Natural killer cell treated with Interleukin-12 subunit alpha and Interleukin-12 subunit beta and Interleukin-15 and Interleukin-18, amount 100 ng/mL, for 72 hours (primary cell): ENCODE measurements at regions not wholly inside any gene's neighbourhood (a gene's known extent, or its start where the extent isn't known, plus 50 kb on each side); places are given as distances from the start of the nearest gene placed in this dataset.

ENCODE experiments used
- ATAC-seq, 2 donors: fragments of 150-1000 bp; cut with Tn5 transposase in 1 of 2; sonication (Bioruptor Pico), chemical (Tn5 transposase) in 1 of 2; 2 replicates each; pipeline ENCODE4 v1.10.0; 2021
- DNase-seq: peaks from one replicate; pipeline ENCODE4 v3.0.0; 2022; ENCODE audit warnings: low spot score
- H3K27ac Mint-ChIP-seq, 2 donors: 1 replicate in 1 of 2; 2 replicates in 1 of 2; pipeline ENCODE4 v1.8.0; 2022; ENCODE audit warnings: mixed read lengths in 2 of 2, mild to moderate bottlenecking in 1 of 2, moderate library complexity in 1 of 2
- H3K27me3 Mint-ChIP-seq, 2 donors: 1 replicate in 1 of 2; 2 replicates in 1 of 2; pipeline ENCODE4 v1.8.0; 2022; ENCODE audit warnings: mixed read lengths in 2 of 2
- H3K36me3 Mint-ChIP-seq: one replicate; pipeline ENCODE4 v1.8.0; 2022; ENCODE audit warnings: mixed read lengths
- H3K4me1 Mint-ChIP-seq, 2 donors: 1 replicate in 1 of 2; 2 replicates in 1 of 2; pipeline ENCODE4 v1.8.0; 2022; ENCODE audit warnings: low read depth in 2 of 2, mixed read lengths in 2 of 2, mild to moderate bottlenecking in 1 of 2
- H3K4me3 Mint-ChIP-seq: one replicate; pipeline ENCODE4 v1.8.0; 2022; ENCODE audit warnings: mixed read lengths
- H3K9me3 Mint-ChIP-seq: 2 replicates; pipeline ENCODE4 v1.8.0; 2022; ENCODE audit warnings: mixed read lengths

DNA sequence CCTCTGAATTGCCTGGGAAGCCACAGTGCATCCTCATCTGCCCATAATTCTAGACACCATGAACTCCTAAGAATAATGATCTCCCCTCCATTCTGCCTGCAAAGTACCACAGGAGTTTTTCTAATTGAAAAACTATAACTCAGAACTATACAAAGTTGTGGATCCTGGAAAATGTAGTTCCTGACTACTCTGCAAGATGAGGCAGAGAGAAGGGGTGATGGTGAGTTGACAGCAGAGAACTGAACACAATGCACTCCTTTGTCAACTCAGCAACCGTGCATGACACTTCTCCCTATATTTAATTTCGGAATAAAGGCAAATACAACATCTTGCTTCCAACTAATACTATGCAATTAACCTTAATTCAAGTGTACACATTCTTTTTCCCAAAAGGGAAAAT is 471.1 kb upstream of the FAM98A start:
- ATAC-seq, result no peak
- Mint-ChIP-seq H3K27me3 (no peaks in the 10 kb centered on the region), H3K27ac (no peak overlapping the region), H3K9me3 (peaks cover 6% of the 10 kb centered on the region), H3K4me1 (no peaks in the 10 kb centered on the region), H3K4me3 (no peak overlapping the region), H3K36me3 (no peaks in the 10 kb centered on the region)
- DNase-seq, result no peak

GRCh38 chr2:34069604-34070003 is 470.5 kb upstream of the FAM98A start:
- Mint-ChIP-seq H3K4me3 (no peak overlapping the region), H3K27ac (no peak overlapping the region), H3K9me3 (peaks cover 6% of the 10 kb centered on the region), H3K36me3 (no peaks in the 10 kb centered on the region), H3K4me1 (no peaks in the 10 kb centered on the region), H3K27me3 (no peaks in the 10 kb centered on the region)
- DNase-seq (no peak), ATAC-seq (no peak)

DNA sequence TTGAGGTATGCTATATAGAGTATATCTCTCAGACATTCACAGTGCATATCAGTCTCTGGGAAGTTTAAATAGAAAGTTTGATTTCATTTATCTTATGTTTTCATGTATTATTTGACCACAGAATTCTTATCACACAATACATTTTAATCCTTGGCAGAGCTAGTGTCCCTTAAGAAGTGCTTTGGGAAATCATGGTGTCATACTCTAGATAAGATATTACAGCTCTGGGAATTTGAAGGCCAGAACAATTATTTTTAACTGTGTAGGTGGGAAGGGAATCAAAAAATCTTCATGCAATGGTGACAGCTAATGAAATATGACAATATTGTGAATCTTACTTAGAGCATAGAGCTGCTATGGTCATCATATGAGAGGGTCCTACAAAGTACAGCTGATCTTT is 451.3 kb upstream of the FAM98A start:
- ATAC-seq (no peak), DNase-seq (no peak)
- Mint-ChIP-seq H3K4me1 (no peaks in the 10 kb centered on the region), H3K27ac (no peak overlapping the region), H3K9me3 (peaks cover 5% of the 10 kb centered on the region), H3K27me3 (no peaks in the 10 kb centered on the region), H3K36me3 (no peaks in the 10 kb centered on the region), H3K4me3 (no peak overlapping the region)

GRCh38 chr2:34045101-34045655 is 446.1 kb upstream of the FAM98A start:
- no peak for ATAC-seq
- no peaks in the 10 kb centered on the region for H3K27me3 Mint-ChIP-seq
- H3K4me1 Mint-ChIP-seq, result no peaks in the 10 kb centered on the region
- H3K9me3 Mint-ChIP-seq, result peaks cover 8% of the 10 kb centered on the region
- no peaks in the 10 kb centered on the region for H3K36me3 Mint-ChIP-seq
- H3K27ac Mint-ChIP-seq, result no peak overlapping the region
- no peak overlapping the region for H3K4me3 Mint-ChIP-seq
- no peak for DNase-seq

DNA sequence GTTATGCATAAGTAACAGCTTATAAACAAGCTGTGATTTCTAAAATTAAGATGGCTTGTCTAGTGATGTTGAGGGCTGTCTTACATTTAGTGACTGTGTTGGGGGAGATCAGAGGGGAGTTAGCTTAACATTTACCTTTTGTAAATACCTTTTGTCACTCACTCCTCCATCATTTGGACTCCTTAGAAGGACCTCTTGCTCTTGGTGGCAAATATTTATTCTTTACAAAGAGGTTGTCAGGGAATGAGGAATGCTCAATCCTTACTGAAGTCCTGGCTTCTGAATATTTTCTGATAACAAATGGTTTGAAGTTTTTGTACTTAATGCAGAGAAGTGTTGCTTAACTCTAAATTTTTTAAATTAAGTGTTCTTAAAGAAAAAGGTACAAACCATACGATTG is 438.8 kb upstream of the FAM98A start:
- Mint-ChIP-seq H3K27me3 (no peaks in the 10 kb centered on the region), H3K27ac (no peak overlapping the region), H3K4me3 (no peak overlapping the region), H3K9me3 (peaks cover 10% of the 10 kb centered on the region), H3K36me3 (no peaks in the 10 kb centered on the region), H3K4me1 (no peaks in the 10 kb centered on the region)
- ATAC-seq, result no peak
- DNase-seq, result no peak

DNA sequence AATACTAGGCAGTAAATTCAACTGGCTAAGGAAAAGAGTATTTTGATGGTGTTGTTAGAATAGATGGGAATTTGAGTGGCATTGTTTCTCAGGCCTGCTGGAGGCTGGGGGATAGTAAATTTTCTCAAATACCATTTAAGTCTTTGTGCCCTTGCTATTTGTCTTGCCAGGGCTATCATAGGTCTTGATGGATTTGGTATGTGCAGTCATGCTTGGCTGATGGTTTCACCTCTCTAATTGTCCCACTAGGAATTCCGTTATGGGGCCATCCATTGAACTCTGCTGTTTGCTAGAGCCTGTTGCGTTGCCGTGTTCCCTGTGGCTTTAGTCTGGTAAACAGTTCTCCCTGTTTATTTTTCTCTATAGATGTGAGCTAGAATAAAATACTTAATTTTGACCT is 438.1 kb upstream of the FAM98A start:
- H3K36me3 Mint-ChIP-seq, result no peaks in the 10 kb centered on the region

DNA sequence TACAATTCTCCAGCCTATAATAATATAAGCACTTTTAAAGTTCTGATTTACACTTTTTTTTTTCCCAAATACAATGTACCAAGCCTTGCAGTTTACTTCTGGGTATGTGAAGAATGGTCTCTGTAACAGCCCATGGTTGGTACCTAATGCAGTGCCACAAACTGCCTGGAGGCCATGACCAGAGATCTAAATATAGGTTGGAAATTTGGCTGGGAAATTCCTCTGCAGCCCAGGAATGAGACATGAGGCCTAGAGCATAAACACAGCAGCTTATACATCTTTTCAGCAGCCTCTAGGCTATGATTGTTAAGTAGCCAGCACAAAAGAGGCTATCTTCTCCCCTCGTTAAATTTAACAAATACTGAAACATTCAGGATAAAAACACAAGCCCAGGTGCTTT is 432.0 kb upstream of the FAM98A start:
- Mint-ChIP-seq H3K4me1 (no peaks in the 10 kb centered on the region), H3K9me3 (peaks cover 7% of the 10 kb centered on the region), H3K27me3 (no peaks in the 10 kb centered on the region), H3K36me3 (no peaks in the 10 kb centered on the region), H3K4me3 (no peak overlapping the region), H3K27ac (no peak overlapping the region)
- no peak for ATAC-seq
- no peak for DNase-seq

More for the DNA sequence above, 438.1 kb upstream of the FAM98A start:
- Mint-ChIP-seq H3K4me1 (no peaks in the 10 kb centered on the region), H3K4me3 (no peak overlapping the region), H3K27me3 (no peaks in the 10 kb centered on the region), H3K27ac (no peak overlapping the region), H3K9me3 (peaks cover 10% of the 10 kb centered on the region)
- ATAC-seq, result no peak
- DNase-seq, result no peak

- Mint-ChIP-seq H3K27me3 (no peaks in the 10 kb centered on the region), H3K4me3 (no peak overlapping the region), H3K9me3 (peaks cover 7% of the 10 kb centered on the region)
These were observed 431.2 kb upstream of the FAM98A start for GRCh38 chr2:34030273-34030672.

GRCh38 chr2:34029073-34029472 is 430.0 kb upstream of the FAM98A start:
- Mint-ChIP-seq H3K4me1 (no peaks in the 10 kb centered on the region), H3K27me3 (no peaks in the 10 kb centered on the region), H3K9me3 (peaks cover 4% of the 10 kb centered on the region), H3K4me3 (no peak overlapping the region), H3K27ac (no peak overlapping the region), H3K36me3 (no peaks in the 10 kb centered on the region)
- DNase-seq (no peak), ATAC-seq (no peak)

More at GRCh38 chr2:34030273-34030672, 431.2 kb upstream of the FAM98A start:
- DNase-seq (no peak), ATAC-seq (no peak)
- Mint-ChIP-seq H3K36me3 (no peaks in the 10 kb centered on the region), H3K27ac (no peak overlapping the region), H3K4me1 (no peaks in the 10 kb centered on the region)

GRCh38 chr2:34025196-34025595 is 426.1 kb upstream of the FAM98A start:
- no peak for ATAC-seq
- H3K27ac Mint-ChIP-seq, result no peak overlapping the region
- H3K4me1 Mint-ChIP-seq, result no peaks in the 10 kb centered on the region
- no peaks in the 10 kb centered on the region for H3K27me3 Mint-ChIP-seq
- no peaks in the 10 kb centered on the region for H3K36me3 Mint-ChIP-seq
- no peak overlapping the region for H3K4me3 Mint-ChIP-seq
- H3K9me3 Mint-ChIP-seq, result peaks cover 9% of the 10 kb centered on the region
- DNase-seq, result no peak

DNA sequence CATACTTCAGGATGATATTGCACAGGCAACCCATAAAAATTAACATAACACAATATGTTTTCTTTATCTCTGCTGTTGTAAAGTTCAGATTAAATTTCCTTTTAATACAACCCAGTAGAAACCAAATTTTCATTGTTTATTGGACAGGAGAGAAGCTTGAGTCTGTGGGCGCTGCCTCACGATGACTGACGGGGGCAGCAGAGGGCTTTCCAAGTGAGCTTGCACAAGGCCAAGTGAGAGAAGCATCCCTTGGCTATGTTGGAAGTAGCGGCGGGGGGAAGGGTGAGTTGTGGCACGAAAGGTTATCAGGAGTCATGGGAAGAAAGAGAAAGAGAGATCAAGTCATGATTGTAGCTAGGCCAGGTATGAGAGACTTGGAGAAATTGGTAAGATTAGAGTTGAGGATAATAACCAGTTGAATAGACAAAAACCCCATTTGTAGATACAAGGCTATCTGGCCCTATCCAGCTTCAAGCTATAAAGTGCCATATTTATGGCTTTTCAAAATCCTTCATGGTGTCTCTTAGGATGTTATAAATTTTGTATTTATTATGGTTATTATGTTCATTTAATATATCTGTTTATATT is 413.7 kb upstream of the FAM98A start:
- Mint-ChIP-seq H3K9me3 (no peaks in the 10 kb centered on the region), H3K27me3 (peaks cover 0 to 2% of the 10 kb centered on the region in 2 donors), H3K27ac (no peak overlapping the region), H3K4me3 (no peak overlapping the region), H3K36me3 (no peaks in the 10 kb centered on the region), H3K4me1 (no peaks in the 10 kb centered on the region)
- no peak for ATAC-seq
- DNase-seq, result no peak

DNA sequence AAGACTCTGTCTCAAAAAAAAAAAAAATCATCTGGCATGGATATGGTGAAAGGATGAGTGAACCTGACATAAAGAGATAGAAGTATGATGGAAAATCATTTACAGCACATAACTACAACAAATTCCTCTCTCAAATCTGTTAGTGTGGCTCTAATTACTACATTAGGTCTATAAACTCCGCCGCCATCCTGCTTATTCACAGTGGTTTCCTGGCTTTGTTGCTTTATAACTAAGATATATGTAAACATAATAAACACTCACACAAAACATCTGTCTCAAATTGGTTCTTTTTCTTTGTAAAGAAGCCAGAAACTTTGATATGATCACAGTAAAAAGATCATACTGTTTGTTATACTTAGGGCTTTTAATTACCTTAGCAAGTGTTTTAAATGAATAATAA is 412.6 kb upstream of the FAM98A start:
- H3K27me3 Mint-ChIP-seq, result peaks cover 0 to 2% of the 10 kb centered on the region in 2 donors
- no peak for ATAC-seq
- no peak overlapping the region for H3K4me3 Mint-ChIP-seq
- H3K9me3 Mint-ChIP-seq, result no peaks in the 10 kb centered on the region
- H3K4me1 Mint-ChIP-seq, result no peaks in the 10 kb centered on the region
- no peak overlapping the region for H3K27ac Mint-ChIP-seq
- DNase-seq, result no peak
- H3K36me3 Mint-ChIP-seq, result no peaks in the 10 kb centered on the region

DNA sequence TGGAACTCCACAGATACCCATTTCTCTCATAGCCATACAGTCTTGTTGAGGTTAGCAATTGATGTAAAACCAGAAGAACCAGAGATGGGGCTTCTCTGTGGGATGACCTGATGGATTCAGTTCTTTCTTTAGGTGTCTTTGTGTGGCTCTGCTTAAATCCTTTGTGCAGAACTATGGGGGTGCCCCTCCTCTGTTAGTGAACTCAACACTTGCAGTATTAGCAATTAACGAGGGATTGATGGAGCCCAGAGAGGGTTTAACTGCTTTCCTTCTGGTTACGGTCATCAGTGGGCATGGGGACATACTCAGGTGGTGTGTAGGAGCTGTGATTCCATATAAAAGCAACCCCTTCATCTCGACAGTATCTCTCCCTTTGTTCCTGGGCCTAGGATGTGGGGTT is 406.8 kb upstream of the FAM98A start:
- Mint-ChIP-seq H3K27me3 (no peaks in the 10 kb centered on the region), H3K27ac (no peak overlapping the region)

GRCh38 chr2:34004936-34005335 is 405.8 kb upstream of the FAM98A start:
- Mint-ChIP-seq H3K4me1 (no peaks in the 10 kb centered on the region), H3K27ac (no peak overlapping the region), H3K9me3 (peaks cover 4% of the 10 kb centered on the region), H3K4me3 (no peak overlapping the region), H3K27me3 (no peaks in the 10 kb centered on the region), H3K36me3 (no peaks in the 10 kb centered on the region)
- ATAC-seq (no peak), DNase-seq (no peak)

More for the DNA sequence above, 406.8 kb upstream of the FAM98A start:
- H3K4me3 Mint-ChIP-seq, result no peak overlapping the region
- H3K4me1 Mint-ChIP-seq, result no peaks in the 10 kb centered on the region
- no peaks in the 10 kb centered on the region for H3K9me3 Mint-ChIP-seq
- no peak for ATAC-seq
- DNase-seq, result no peak
- H3K36me3 Mint-ChIP-seq, result no peaks in the 10 kb centered on the region

DNA sequence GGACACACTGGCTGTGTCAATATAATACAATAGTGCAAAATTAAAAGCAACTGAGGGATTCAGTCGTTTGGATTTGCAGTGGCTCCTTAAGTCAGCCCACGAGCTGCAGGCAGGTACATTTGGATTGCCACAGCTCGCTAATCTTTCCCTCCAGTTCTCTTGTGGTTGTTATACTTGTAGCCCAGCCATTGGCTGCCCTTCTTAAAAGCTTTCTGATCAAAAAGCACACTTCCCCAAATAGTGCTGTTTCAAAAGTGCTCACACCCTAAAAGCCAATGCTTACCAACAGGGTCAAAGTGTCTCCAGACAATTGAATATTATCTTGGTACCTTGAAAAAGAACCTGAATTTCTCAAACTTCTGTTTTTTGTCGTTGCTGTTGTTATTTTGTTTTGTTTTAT is 404.7 kb upstream of the FAM98A start:
- Mint-ChIP-seq H3K27ac (no peak overlapping the region), H3K27me3 (no peaks in the 10 kb centered on the region), H3K36me3 (no peaks in the 10 kb centered on the region), H3K4me1 (no peaks in the 10 kb centered on the region), H3K4me3 (no peak overlapping the region), H3K9me3 (peaks cover 4% of the 10 kb centered on the region)
- no peak for DNase-seq
- no peak for ATAC-seq
